Esophagus muscularis mucosa (tissue), 4 donors: ENCODE measurements at regions not wholly inside any gene's neighbourhood (a gene's known extent, or its start where the extent isn't known, plus 50 kb on each side); places are given as distances from the start of the nearest gene placed in this dataset.
A peak's percentile ranks its signal among the peaks of the same experiment; 100 is the strongest.
"Not testable (repeated sequence)": the region's sequence is repeated elsewhere in the genome, so short reads cannot be mapped to it uniquely, and the experiment has no call there.

Experiments
- DNase-seq: peaks from one replicate; pipeline ENCODE4 v3.0.0-alpha.2; 2017; ENCODE audit errors: extremely low spot score
- H3K27ac ChIP-seq, 4 donors: fragments of 200-600 bp; sonication (generic); replicated peaks in 1 of 4; 1 replicate in 3 of 4; 2 replicates in 1 of 4; pipeline ENCODE4 v1.5.1; 2016 to 2019; ENCODE audit warnings: mild to moderate bottlenecking in 1 of 4
- H3K27me3 ChIP-seq, 4 donors: fragments of 200-600 bp; sonication (generic); one replicate each; pipeline versions ENCODE4 v1.5.1 to v1.6.0; 2016 to 2019
- H3K36me3 ChIP-seq, 4 donors: fragments of 200-600 bp; sonication (generic); one replicate each; pipeline ENCODE4 v1.5.1; 2016 to 2019
- H3K4me1 ChIP-seq, 4 donors: fragments of 200-600 bp; sonication (generic); one replicate each; pipeline ENCODE4 v1.5.1; 2016 to 2019
- H3K4me3 ChIP-seq, 4 donors: fragments of 200-600 bp; sonication (generic); 1 replicate in 2 of 4; 2 replicates in 2 of 4; pipeline ENCODE4 v1.5.1; 2016 to 2019; ENCODE audit warnings: mild to moderate bottlenecking in 4 of 4, moderate library complexity in 1 of 4
- H3K9me3 ChIP-seq, 4 donors: fragments of 200-600 bp; sonication (generic); 1 replicate in 3 of 4; 2 replicates in 1 of 4; pipeline ENCODE4 v1.5.1; 2016 to 2019
- EP300 ChIP-seq: sonication (generic); formaldehyde crosslinking; IDR thresholded peaks from one replicate; pipeline ENCODE4 v1.6.1; 2017; ENCODE audit warnings: antibody characterized with exemption
- POLR2A ChIP-seq: fragments of 450-650 bp; IDR thresholded peaks from one replicate; pipeline ENCODE4 v1.6.1; 2017; ENCODE audit warnings: antibody characterized with exemption, moderate library complexity, mild to moderate bottlenecking, low read depth
- POLR2AphosphoS5 ChIP-seq, 2 donors: sonication (generic); formaldehyde crosslinking; IDR thresholded peaks; one replicate each; pipeline ENCODE4 v1.6.1; 2017; ENCODE audit warnings: antibody characterized with exemption in 2 of 2
- WGBS: methylation state at CpG from one replicate; pipeline ENCODE4 v1.1.5; 2018; 5-methylcytosine and 5-hydroxymethylcytosine counted together
- intact Hi-C: fragments of 100-400 bp; cut with DNase I; formaldehyde crosslinking; loops from one replicate; pipeline ENCODE4 v1.15.1; 2023
- TF ChIP-seq, protein P1 (sequence below), 3 experiments: fragments of 200-600 bp in 2 of 3; fragments of 450-650 bp in 1 of 3; sonication (generic) in 2 of 3; IDR thresholded peaks; one replicate each; pipeline ENCODE4 v1.5.1; 2017 to 2019; ENCODE audit warnings: antibody characterized with exemption in 3 of 3, mild to moderate bottlenecking in 2 of 3, moderate library complexity in 1 of 3

DNA sequence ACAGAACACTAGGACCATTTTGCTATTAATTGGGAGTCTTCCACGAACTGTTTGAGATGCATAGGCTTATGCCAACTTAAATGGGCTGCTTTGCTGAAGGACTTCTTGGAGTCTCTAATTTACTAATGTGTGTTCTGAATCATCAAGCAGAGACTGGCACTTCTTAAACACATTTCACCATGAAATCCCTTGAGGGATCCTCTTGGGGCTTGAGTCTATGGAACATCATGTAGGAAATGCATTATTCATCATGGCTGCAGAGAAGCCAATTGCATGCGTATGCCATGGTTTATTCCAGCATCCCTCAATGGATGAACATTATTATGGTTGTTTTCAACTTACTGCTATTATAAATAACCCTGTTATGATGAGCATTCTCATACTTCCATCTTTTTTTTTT lies 73.4 kb downstream of the FGD2 start:
- no peaks in the 10 kb centered on the region for H3K27me3 ChIP-seq
- no peak overlapping the region for H3K4me3 ChIP-seq
- no peak for DNase-seq
- H3K36me3 ChIP-seq = no peaks in the 10 kb centered on the region
- no peaks in the 10 kb centered on the region for H3K9me3 ChIP-seq
- intact Hi-C loops = no loop called here
- no peak overlapping the region for H3K27ac ChIP-seq
- peaks cover 8 to 37% (median 27%) of the 10 kb centered on the region in 4 donors for H3K4me1 ChIP-seq
- no peak for TF ChIP-seq EP300
- TF ChIP-seq, protein P1, sequence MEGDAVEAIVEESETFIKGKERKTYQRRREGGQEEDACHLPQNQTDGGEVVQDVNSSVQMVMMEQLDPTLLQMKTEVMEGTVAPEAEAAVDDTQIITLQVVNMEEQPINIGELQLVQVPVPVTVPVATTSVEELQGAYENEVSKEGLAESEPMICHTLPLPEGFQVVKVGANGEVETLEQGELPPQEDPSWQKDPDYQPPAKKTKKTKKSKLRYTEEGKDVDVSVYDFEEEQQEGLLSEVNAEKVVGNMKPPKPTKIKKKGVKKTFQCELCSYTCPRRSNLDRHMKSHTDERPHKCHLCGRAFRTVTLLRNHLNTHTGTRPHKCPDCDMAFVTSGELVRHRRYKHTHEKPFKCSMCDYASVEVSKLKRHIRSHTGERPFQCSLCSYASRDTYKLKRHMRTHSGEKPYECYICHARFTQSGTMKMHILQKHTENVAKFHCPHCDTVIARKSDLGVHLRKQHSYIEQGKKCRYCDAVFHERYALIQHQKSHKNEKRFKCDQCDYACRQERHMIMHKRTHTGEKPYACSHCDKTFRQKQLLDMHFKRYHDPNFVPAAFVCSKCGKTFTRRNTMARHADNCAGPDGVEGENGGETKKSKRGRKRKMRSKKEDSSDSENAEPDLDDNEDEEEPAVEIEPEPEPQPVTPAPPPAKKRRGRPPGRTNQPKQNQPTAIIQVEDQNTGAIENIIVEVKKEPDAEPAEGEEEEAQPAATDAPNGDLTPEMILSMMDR (IDR thresholded peaks at IDR 0.05) = no peak
- TF ChIP-seq POLR2A = no peak
- no peak for TF ChIP-seq POLR2AphosphoS5 (IDR thresholded peaks at IDR 0.05)
- 97% methylated on average over 2 of the region's 2 CpGs for WGBS

DNA sequence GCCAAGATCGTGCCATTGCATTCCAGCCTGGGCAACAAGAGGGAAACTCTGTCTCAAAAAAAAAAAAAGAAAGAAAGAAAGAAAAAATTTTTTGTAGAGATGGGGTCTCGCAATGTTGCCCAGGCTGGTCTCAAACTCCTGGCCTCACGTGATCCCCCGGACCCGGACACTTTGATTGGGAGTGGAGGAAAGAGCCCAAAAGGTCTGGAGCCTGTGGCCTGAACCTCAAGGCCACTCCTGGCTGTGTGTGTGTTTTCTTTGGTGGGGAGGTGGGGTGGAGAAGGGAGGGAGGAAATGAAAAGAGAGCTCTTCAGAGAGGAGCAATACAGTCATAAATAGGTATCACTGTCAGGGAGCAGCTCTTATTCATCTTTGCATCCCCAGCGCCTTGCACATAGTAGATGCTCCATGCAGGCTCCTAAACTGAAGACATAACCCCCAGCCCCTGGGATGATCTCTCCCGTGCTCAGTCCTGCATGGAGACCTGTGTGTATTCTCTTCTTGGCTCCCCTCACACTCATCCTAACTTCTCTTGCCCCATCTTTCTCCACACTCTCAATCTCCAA lies 75.7 kb downstream of the FGD2 start:
- intact Hi-C loops = no loop called here
- WGBS = 83% methylated on average over 7 of the region's 7 CpGs
- TF ChIP-seq POLR2AphosphoS5 (IDR thresholded peaks at IDR 0.05) (no peak), EP300 (no peak), POLR2A (no peak)
- TF ChIP-seq, protein P1 (IDR thresholded peaks at IDR 0.05) = no peak

DNA sequence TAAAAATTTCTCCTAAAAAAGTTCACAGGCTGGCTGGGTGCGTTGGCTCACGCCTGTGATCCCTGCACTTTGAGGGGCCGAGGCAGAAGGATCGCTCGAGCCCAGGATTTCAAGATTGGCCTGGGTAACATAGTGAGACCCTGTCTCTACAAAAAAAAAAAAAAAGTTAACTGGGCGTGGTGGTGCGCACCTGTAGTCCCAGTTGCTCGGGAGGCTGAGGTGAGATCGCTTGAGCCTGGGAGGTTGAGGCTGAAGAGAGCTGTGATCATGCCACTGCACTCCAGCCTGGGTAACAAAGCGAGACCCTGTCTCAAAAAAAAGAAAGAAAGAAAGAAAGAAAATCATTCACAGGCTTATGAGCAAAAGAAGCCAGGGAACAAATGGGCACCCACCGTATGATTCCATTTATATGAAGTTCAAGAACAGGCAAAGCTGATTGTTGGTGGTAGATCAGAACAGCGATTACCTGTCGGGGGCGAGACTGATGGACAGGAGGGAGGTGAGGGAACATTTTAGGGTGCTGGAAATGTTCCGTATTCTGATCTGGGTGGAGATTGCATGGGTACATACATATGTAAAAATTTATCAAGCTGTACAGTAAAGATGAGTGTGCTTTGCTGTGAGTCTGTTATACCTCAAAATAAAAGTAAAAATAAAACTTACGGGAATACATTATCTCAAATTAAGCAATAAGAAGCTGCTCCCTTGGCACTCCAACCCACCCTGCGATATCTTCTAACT lies 77.1 kb downstream of the FGD2 start:
- Histone ChIP-seq H3K36me3 (no peaks in the 10 kb centered on the region), H3K9me3 (no peaks in the 10 kb centered on the region), H3K27ac (no peak overlapping the region), H3K4me3 (no peak overlapping the region), H3K27me3 (no peaks in the 10 kb centered on the region), H3K4me1 (peaks cover 7 to 24% (median 14%) of the 10 kb centered on the region in 4 donors)
- TF ChIP-seq POLR2A (no peak), POLR2AphosphoS5 (IDR thresholded peaks at IDR 0.05) (no peak), EP300 (no peak)
- TF ChIP-seq, protein P1 (IDR thresholded peaks at IDR 0.05) = no peak
- DNase-seq = no peak
- intact Hi-C loops = no loop called here
- WGBS = 94% methylated on average over 16 of the region's 17 CpGs

More for the DNA sequence above, 75.7 kb downstream of the FGD2 start:
- Histone ChIP-seq H3K27me3 (no peaks in the 10 kb centered on the region), H3K27ac (no peak overlapping the region), H3K4me1 (peaks cover 8 to 31% (median 19%) of the 10 kb centered on the region in 4 donors), H3K9me3 (no peaks in the 10 kb centered on the region), H3K4me3 (no peak overlapping the region), H3K36me3 (no peaks in the 10 kb centered on the region)
- DNase-seq = no peak

DNA sequence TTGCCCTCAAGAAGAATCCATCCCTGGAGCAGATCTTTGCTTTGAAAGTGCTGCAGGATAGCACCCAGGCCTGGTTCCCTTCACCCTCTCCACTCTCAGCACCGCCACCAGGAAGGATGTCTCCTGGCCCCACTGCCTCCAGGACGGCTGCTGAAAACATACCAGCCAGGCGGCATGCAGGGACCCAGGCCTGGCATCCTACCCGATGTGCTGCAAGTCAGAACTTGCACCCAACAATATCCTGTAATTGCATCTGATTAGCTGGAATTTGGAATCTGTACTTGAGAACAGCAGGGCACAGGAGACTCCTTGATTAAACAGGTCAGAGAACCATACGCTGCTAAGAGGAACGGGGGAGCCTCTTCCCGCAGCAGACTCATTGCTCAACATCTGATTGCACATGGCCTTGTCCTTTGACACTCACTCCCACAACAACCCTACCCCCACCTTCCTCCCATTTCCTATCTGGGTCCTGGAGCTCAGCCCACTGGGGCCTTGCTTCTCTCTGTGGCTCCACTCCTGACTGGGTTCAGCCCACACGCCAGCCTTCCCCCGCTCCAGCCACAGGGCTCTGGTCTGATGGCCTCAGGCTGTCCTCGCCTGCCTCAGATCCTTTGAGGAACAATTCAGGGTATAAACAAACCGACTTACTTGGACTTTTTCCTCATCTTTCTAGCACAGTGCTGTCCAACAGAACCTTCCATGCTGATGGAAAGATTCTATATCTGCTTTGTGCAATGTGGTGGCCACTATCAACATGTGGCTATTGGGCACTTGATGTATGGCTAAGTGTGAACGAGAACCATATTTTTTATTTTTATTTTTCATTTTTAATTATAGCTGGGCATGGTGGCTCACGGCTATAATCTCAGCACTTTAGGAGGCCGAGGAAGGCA lies 78.0 kb downstream of the FGD2 start:
- no peaks in the 10 kb centered on the region for H3K9me3 ChIP-seq
- 69% methylated on average over 14 of the region's 14 CpGs for WGBS
- TF ChIP-seq EP300 = peak; percentile 23
- TF ChIP-seq POLR2AphosphoS5 (IDR thresholded peaks at IDR 0.05) = peak; percentile 22 to 29
- TF ChIP-seq, protein P1 (IDR thresholded peaks at IDR 0.05) = no peak
- TF ChIP-seq POLR2A = no peak
- H3K27me3 ChIP-seq = no peaks in the 10 kb centered on the region
- peaks cover under 1 to 14% (median 6%) of the 10 kb centered on the region in 4 donors for H3K4me1 ChIP-seq
- peak overlapping the region in 2 of 4 donors; percentile 27 to 39 for H3K27ac ChIP-seq
- no peak for DNase-seq
- intact Hi-C loops = no loop called here
- H3K36me3 ChIP-seq = no peaks in the 10 kb centered on the region
- no peak overlapping the region for H3K4me3 ChIP-seq

DNA sequence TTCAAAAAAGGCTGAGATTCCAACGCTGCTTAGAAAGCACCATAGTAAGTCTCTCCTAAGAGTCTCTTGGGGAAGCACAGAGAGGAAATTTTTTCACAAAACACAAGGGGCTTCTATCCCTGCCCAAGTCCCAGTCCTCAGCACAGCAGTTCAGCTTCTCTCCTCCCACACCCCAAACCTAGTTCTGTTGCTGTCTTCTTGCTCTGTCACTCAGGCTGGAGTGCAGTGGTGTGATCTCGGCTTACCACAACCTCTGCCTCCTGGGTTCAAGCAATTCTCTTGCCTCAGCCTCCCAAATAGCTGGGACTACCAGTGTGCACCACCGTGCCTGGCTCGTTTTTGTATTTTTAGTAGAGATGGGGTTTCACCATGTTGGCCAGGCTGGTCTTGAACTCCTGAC lies 79.2 kb downstream of the FGD2 start:
- H3K36me3 ChIP-seq, intact Hi-C loops, H3K9me3 ChIP-seq, H3K4me3 ChIP-seq, H3K27ac ChIP-seq, DNase-seq, H3K27me3 ChIP-seq: not testable (repeated sequence)
- 96% methylated on average over 4 of the region's 4 CpGs for WGBS
- H3K4me1 ChIP-seq = peaks cover 0 to 13% (median 6%) of the 10 kb centered on the region in 4 donors
